PFSK-1 (cell line): ENCODE measurements at regions not wholly inside any gene's neighbourhood (a gene's known extent, or its start where the extent isn't known, plus 50 kb on each side); places are given as distances from the start of the nearest gene placed in this dataset.

Source experiments
- POLR2AphosphoS5 ChIP-seq: IDR thresholded peaks from 2 replicates; pipeline ENCODE4 v1.6.1; 2012; ENCODE audit warnings: low read depth, mild to moderate bottlenecking, control low read depth, low read length, moderate library complexity
- TF ChIP-seq, protein P1 (sequence below), 2 experiments: IDR thresholded peaks; 2 replicates each; pipeline versions ENCODE4 v1.6.1 to v1.8.0; 2011 to 2012; ENCODE audit warnings: low read depth in 2 of 2, low read length in 2 of 2, control low read depth in 1 of 2, inconsistent platforms in 1 of 2, mild to moderate bottlenecking in 1 of 2, moderate library complexity in 1 of 2; ENCODE audit not compliant: insufficient read depth in 1 of 2

DNA sequence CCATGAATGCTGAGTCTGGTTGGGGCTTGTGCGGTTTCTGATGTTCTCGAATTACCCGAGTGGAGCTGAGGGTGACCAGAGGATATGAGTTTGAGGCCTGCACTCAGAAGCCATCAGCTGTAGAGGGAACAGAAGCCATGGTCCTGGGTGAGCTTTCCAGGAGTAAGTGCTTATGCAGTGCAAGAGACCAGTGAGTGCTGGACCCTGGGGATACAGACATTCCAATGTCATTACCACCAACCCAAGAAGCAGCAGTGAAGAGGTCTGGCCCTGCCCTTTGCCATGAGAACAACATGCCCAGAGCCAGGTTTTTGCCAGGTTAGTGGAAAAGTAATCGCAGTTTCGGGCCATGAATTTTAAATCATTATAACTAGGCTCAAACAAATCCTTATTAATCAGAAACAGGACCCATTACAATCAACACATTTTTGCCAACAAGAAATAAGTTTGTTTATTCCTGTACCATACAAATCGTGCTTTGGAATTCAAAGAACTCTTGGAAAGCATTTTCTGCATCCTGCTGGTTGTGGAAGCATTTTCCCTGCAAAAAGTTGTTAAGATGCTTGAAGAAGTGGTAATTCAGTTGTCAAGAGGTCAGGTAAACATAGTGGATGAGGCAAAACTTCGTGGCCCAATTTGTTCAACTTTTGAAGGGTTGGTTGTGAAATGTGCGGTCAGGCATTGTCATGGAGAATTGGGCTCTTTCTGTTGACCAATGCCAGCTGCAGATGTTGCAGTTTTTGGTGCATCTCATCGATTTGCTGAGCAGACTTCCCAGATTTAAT is 154.6 kb downstream of the SYK start:
- TF ChIP-seq, protein P1, sequence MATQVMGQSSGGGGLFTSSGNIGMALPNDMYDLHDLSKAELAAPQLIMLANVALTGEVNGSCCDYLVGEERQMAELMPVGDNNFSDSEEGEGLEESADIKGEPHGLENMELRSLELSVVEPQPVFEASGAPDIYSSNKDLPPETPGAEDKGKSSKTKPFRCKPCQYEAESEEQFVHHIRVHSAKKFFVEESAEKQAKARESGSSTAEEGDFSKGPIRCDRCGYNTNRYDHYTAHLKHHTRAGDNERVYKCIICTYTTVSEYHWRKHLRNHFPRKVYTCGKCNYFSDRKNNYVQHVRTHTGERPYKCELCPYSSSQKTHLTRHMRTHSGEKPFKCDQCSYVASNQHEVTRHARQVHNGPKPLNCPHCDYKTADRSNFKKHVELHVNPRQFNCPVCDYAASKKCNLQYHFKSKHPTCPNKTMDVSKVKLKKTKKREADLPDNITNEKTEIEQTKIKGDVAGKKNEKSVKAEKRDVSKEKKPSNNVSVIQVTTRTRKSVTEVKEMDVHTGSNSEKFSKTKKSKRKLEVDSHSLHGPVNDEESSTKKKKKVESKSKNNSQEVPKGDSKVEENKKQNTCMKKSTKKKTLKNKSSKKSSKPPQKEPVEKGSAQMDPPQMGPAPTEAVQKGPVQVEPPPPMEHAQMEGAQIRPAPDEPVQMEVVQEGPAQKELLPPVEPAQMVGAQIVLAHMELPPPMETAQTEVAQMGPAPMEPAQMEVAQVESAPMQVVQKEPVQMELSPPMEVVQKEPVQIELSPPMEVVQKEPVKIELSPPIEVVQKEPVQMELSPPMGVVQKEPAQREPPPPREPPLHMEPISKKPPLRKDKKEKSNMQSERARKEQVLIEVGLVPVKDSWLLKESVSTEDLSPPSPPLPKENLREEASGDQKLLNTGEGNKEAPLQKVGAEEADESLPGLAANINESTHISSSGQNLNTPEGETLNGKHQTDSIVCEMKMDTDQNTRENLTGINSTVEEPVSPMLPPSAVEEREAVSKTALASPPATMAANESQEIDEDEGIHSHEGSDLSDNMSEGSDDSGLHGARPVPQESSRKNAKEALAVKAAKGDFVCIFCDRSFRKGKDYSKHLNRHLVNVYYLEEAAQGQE (IDR thresholded peaks at IDR 0.05; ENCODE audit: insufficient read depth in 1 of 2, low read depth in 2 of 2, low read length in 2 of 2): no peak
- TF ChIP-seq POLR2AphosphoS5: no peak
